ENCODE measurements at regions not wholly inside any gene's neighbourhood (a gene's known extent, or its start where the extent isn't known, plus 50 kb on each side); places are given as distances from the start of the nearest gene placed in this dataset.

GRCh38 chr9:1254071-1254470 is 203.9 kb downstream of the DMRT2 start:
- DNase-seq (ENCODE audit: low read depth, low spot score) = no peak
- H3K4me3 ChIP-seq (ENCODE audit: low read length) = no peak overlapping the region

- no peak for DNase-seq (ENCODE audit: low read depth, low spot score)
- H3K4me3 ChIP-seq (ENCODE audit: low read length) = no peak overlapping the region
Observed at GRCh38 chr9:1256178-1256577, 206.0 kb downstream of the DMRT2 start.

- DNase-seq (ENCODE audit: low read depth, low spot score) = no peak
- H3K4me3 ChIP-seq (ENCODE audit: low read length) = no peak overlapping the region
Observed at GRCh38 chr9:1261266-1261665, 211.1 kb downstream of the DMRT2 start.

- no peak for DNase-seq (ENCODE audit: low read depth, low spot score)
- H3K4me3 ChIP-seq (ENCODE audit: low read length) = no peak overlapping the region
Observed at GRCh38 chr9:1261879-1262766, 212.0 kb downstream of the DMRT2 start.

GRCh38 chr9:1267141-1267570 is 217.0 kb downstream of the DMRT2 start:
- no peak for DNase-seq (ENCODE audit: low read depth, low spot score)
- no peak overlapping the region for H3K4me3 ChIP-seq (ENCODE audit: low read length)

DNA sequence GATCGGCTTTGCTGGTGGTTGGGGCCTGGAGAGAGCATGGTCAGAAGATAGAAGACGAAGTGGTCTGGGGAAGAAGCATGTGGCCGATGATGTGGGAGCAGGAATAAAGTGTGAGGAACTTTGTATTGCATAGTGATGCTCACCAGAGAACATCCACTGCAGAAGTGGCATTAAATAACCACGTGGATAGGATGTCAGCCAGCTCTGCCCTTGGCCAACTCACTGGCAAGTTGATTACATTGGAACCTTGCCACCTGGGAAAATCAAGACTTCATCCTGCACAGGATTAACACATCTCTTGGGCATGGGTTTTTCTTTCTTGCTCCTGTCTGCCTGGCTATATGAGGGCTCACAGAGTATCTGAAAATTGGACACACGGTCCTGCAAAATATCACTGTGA is 217.4 kb downstream of the DMRT2 start:
- no peak for DNase-seq (ENCODE audit: low read depth, low spot score)
- no peak overlapping the region for H3K4me3 ChIP-seq (ENCODE audit: low read length)

DNA sequence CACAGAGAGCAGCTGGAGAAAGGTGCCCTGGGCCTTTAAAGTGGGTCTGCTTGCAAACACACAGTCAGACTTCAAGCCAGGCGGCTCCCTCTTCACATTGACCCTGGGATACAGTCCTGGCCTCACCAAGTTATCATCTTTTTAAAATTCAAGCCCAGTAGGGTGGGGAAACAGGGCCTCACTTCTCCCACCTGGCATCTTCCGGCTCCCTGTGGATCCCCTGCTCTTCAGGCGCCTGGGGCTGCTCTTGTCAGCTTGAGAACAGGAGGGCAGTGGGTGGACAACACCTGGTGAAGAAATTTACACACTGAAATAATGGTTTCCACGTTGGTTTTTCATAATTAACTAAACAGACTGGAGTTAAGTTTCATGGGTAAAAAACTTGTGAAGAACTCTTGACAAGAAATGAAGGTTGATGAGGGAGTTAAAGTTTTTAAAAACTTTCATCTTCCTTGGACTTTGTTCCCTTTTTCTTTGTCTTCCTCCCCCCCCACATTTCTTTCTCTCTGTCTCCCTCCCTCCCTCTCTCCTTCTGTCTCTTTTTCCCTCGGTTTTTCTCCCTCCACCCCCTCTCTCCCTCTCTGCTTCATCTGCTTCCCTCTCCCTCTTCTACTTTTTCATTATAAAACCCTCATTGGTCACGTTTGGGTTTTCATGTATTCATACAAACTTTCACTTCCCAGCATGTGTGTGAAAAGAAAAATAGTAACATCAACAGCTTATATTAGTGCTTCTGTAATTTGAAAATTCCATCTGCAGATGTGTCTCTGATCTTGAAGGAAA is 219.6 kb downstream of the DMRT2 start:
- no peak for DNase-seq (ENCODE audit: low read depth, low spot score)
- H3K4me3 ChIP-seq (ENCODE audit: low read length) = no peak overlapping the region

DNA sequence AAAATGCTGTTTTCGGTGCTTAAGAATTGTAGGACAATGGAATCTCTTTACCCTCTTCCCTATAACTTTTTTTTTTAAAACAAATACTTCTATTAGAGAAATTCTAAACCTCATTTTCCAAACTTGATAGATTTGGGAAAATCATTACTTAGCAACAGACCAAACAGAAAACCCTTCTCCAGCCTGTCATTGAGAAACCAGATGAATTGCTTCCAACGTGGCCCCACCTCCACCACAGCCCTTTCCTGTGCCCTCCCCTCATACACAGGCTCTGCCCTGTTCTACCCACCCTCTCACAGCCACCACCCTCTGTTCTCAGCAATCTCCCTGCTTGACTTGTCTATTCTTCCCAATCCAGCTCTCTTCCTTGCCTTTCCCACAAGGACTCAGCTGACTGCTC is 221.2 kb downstream of the DMRT2 start:
- H3K4me3 ChIP-seq (ENCODE audit: low read length) = no peak overlapping the region

DNA sequence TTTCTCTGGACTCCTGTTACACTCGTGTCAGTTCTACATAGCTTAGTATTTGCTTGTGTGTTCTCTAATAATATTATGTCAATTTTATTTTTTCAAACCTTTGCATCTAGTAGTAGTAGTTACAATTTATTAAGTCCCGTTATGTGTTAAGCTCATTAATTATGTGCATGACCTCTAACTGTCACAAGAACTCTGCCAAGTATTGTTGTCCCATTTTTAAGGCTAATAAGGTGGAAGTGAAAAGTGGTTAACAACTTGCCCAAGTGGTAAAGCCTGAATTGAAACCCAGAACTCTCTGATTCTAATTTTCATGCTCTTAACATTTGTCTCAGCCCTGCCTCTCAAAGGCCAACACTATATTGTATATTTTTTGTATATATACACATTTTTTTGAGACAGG is 221.6 kb downstream of the DMRT2 start:
- no peak for DNase-seq (ENCODE audit: low read depth, low spot score)
- H3K4me3 ChIP-seq (ENCODE audit: low read length) = no peak overlapping the region

More for the DNA sequence above, 221.2 kb downstream of the DMRT2 start:
- no peak for DNase-seq (ENCODE audit: low read depth, low spot score)

- no peak overlapping the region for H3K4me3 ChIP-seq (ENCODE audit: low read length)
Observed at GRCh38 chr9:1272488-1272887, 222.3 kb downstream of the DMRT2 start.

GRCh38 chr9:1273859-1274258 is 223.7 kb downstream of the DMRT2 start:
- DNase-seq (ENCODE audit: low read depth, low spot score) = peak; percentile 9
- H3K4me3 ChIP-seq (ENCODE audit: low read length) = no peak overlapping the region

More at GRCh38 chr9:1272488-1272887, 222.3 kb downstream of the DMRT2 start:
- DNase-seq (ENCODE audit: low read depth, low spot score) = no peak

- no peak overlapping the region for H3K4me3 ChIP-seq (ENCODE audit: low read length)
- no peak for DNase-seq (ENCODE audit: low read depth, low spot score)
Observed at GRCh38 chr9:1274334-1274733, 224.2 kb downstream of the DMRT2 start.

DNA sequence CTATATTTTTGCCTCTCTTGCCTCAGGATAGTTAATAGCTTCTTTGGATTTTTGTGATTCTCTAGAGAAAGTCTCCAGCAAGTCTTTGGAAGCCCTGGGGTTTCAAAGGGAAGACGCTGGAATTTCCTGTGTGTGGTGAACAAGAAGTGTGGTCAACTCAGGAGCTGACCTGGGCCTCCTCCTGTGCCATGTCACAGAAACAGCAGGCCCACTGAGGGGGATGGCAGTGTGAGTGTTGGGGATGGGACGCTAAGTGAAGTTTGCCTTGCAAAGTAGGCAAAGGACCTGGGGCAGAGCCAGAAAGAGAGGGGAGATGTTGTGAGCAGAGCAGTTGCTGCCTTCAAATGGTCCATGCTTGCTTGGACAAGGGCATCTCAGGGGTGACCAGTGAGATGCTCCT is 226.3 kb downstream of the DMRT2 start:
- DNase-seq (ENCODE audit: low read depth, low spot score) = no peak
- no peak overlapping the region for H3K4me3 ChIP-seq (ENCODE audit: low read length)

- no peak for DNase-seq (ENCODE audit: low read depth, low spot score)
- no peak overlapping the region for H3K4me3 ChIP-seq (ENCODE audit: low read length)
Observed at GRCh38 chr9:1284727-1285126, 234.6 kb downstream of the DMRT2 start.

DNA sequence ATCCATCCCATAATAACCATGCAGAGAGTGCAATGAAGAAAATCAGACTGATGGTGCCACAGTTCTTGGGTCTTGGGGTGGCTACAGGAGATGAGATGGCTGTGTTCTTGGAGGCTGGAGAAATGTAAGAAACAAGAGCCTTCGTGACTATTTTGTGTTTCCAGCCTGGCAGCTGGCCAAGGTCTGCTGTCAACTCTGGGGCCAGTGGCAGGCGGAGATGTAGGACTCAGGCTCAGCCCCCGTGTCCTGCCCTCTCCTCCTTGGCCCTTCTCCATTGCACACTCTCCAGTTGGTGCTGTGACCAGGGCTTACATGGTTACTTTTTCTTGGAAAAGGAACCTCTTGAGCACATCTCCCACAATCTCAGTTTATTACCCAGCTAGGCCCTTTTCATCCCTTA is 235.4 kb downstream of the DMRT2 start:
- DNase-seq (ENCODE audit: low read depth, low spot score) = no peak

GRCh38 chr9:1292384-1292783 is 242.2 kb downstream of the DMRT2 start:
- no peak for DNase-seq (ENCODE audit: low read depth, low spot score)
- no peak overlapping the region for H3K4me3 ChIP-seq (ENCODE audit: low read length)

More for the DNA sequence above, 235.4 kb downstream of the DMRT2 start:
- no peak overlapping the region for H3K4me3 ChIP-seq (ENCODE audit: low read length)

DNA sequence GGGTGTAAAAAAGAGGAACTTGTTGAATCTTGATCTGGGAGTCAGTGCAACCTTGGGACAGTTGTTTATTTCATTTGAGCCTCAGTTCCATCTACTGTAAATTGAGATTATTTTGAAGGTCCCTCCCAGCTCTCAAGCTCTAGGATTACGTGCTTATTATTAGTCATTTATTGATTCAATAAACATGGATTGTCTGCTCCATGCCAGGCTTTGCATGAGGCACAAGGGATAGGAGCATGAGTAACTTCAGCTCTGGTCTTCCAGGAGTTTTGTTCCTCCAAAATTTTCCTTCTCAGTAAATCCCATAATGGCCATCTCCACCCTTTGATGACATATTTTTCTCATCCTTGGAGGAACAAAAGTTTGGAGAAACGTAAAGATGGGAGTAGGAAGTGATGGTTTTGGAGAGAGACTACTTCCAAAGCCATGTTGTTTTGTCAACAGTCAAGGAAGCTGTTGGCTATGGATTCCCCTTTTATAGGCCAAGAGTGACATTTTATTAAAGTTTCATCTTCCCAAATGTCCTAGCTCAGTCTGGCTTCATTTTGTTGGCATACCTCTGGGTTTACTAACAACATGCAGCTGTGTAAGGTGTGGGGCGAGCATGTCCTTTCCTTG is 244.6 kb downstream of the DMRT2 start:
- DNase-seq (ENCODE audit: low read depth, low spot score) = no peak
- H3K4me3 ChIP-seq (ENCODE audit: low read length) = no peak overlapping the region

DNA sequence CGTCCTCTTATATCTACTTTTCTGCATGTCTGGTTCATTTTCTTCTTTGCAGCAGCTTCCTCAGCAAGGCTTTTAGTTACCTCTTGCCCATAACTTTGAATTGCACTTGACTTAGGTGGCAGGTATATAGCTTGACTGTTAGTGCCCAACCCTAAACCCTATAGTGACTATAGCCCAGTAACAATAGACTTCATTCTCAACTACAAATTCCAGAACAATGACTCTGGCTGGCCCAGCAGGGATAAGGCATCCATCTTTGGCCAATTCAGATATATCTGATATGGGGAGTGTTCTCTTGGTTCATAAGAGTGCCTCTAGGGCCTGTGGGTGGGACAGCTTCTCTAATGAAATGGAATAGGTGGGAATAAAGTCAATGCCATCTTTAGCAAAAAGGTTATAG is 246.2 kb downstream of the DMRT2 start:
- H3K4me3 ChIP-seq (ENCODE audit: low read length) = no peak overlapping the region
- DNase-seq (ENCODE audit: low read depth, low spot score) = no peak

GRCh38 chr9:1298046-1298445 is 247.9 kb downstream of the DMRT2 start:
- no peak overlapping the region for H3K4me3 ChIP-seq (ENCODE audit: low read length)
- DNase-seq (ENCODE audit: low read depth, low spot score) = no peak

DNA sequence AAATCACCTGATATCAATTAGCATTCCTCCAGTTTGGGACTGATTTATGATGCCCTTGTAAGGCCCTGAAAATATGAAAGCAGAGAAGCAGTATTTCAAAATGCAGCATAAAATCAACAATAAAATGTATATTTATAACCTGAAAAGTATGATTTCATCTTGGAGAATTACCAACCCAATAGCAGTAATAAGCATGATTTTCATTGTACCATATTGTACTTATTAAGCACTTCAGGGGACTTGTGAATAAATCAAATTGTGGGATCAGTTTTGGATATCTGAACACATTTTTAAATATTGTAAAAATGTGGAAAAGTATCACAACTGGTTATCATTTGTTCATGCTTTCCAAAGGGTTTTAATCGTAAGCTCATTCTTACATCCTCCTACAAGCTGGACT is 250.8 kb downstream of the DMRT2 start:
- no peak overlapping the region for H3K4me3 ChIP-seq (ENCODE audit: low read length)
- DNase-seq (ENCODE audit: low read depth, low spot score) = no peak
